GM10266 (cell line): ENCODE measurements at regions not wholly inside any gene's neighbourhood (a gene's known extent, or its start where the extent isn't known, plus 50 kb on each side); places are given as distances from the start of the nearest gene placed in this dataset.
A peak's percentile ranks its signal among the peaks of the same experiment; 100 is the strongest.

Experiments
- DNase-seq: peaks from one replicate; pipeline ENCODE4 v3.0.0; 2012; ENCODE audit errors: extremely low spot score
- CTCF ChIP-seq: IDR thresholded peaks from 2 replicates; pipeline ENCODE4 v1.5.1; 2012; ENCODE audit warnings: mild to moderate bottlenecking, low read depth; ENCODE audit not compliant: control insufficient read depth, insufficient read depth; ENCODE audit errors: missing control alignments

- no peak for TF ChIP-seq CTCF
- DNase-seq = no peak
Observed at GRCh38 chr4:151883747-151884146, 122.9 kb upstream of the GATB start.

- TF ChIP-seq CTCF = no peak
- peak; percentile 22 for DNase-seq
Observed at GRCh38 chr4:151882072-151882803, 121.4 kb upstream of the GATB start.

- DNase-seq = no peak
- no peak for TF ChIP-seq CTCF
Observed at GRCh38 chr4:151879705-151880445, 119.1 kb upstream of the GATB start.

GRCh38 chr4:151876381-151876988, 115.7 kb upstream of the GATB start:
- no peak for TF ChIP-seq CTCF
- no peak for DNase-seq

- TF ChIP-seq CTCF = no peak
- no peak for DNase-seq
Observed at GRCh38 chr4:151874328-151874727, 113.5 kb upstream of the GATB start.

GRCh38 chr4:151866592-151866918, 105.7 kb upstream of the GATB start:
- no peak for DNase-seq
- TF ChIP-seq CTCF = no peak
